ENCODE measurements at regions not wholly inside any gene's neighbourhood (a gene's known extent, or its start where the extent isn't known, plus 50 kb on each side); places are given as distances from the start of the nearest gene placed in this dataset.

- Histone ChIP-seq H3K4me1 (peaks cover 23% of the 10 kb centered on the region), H3K4me3 (no peak overlapping the region), H3K9me3 (replicated peaks) (no peaks in the 10 kb centered on the region), H3K27ac (replicated peaks) (no peak overlapping the region), H3K27me3 (ENCODE audit: low read depth) (no peaks in the 10 kb centered on the region), H3K36me3 (no peaks in the 10 kb centered on the region)
- no peak for DNase-seq
- intact Hi-C loops (cut with micrococcal nuclease) = no loop called here
- no peak for TF ChIP-seq CTCF (IDR thresholded peaks at IDR 0.05; ENCODE audit: borderline replicate concordance)
These were observed 318.9 kb upstream of the ZMIZ1 start for GRCh38 chr10:78749898-78750297.

- H3K27ac ChIP-seq (replicated peaks) = no peak overlapping the region
- TF ChIP-seq CTCF (IDR thresholded peaks at IDR 0.05; ENCODE audit: borderline replicate concordance) = no peak
- H3K4me1 ChIP-seq = peaks cover 18% of the 10 kb centered on the region
- no peaks in the 10 kb centered on the region for H3K36me3 ChIP-seq
- intact Hi-C loops (cut with micrococcal nuclease) = no loop called here
- H3K4me3 ChIP-seq = no peak overlapping the region
- no peak for DNase-seq
- H3K9me3 ChIP-seq (replicated peaks) = no peaks in the 10 kb centered on the region
- H3K27me3 ChIP-seq (ENCODE audit: low read depth) = no peaks in the 10 kb centered on the region
These were observed 318.3 kb upstream of the ZMIZ1 start for GRCh38 chr10:78750418-78750817.

GRCh38 chr10:78751716-78752115, 317.1 kb upstream of the ZMIZ1 start:
- Histone ChIP-seq H3K36me3 (no peaks in the 10 kb centered on the region), H3K27ac (replicated peaks) (no peak overlapping the region), H3K9me3 (replicated peaks) (no peaks in the 10 kb centered on the region), H3K27me3 (ENCODE audit: low read depth) (no peaks in the 10 kb centered on the region), H3K4me3 (no peak overlapping the region), H3K4me1 (peaks cover 15% of the 10 kb centered on the region)
- no peak for TF ChIP-seq CTCF (IDR thresholded peaks at IDR 0.05; ENCODE audit: borderline replicate concordance)
- intact Hi-C loops (cut with micrococcal nuclease) = no loop called here
- no peak for DNase-seq

GRCh38 chr10:78752221-78752620, 316.5 kb upstream of the ZMIZ1 start:
- DNase-seq = no peak
- Histone ChIP-seq H3K4me3 (no peak overlapping the region), H3K9me3 (replicated peaks) (no peaks in the 10 kb centered on the region), H3K36me3 (no peaks in the 10 kb centered on the region), H3K27me3 (ENCODE audit: low read depth) (no peaks in the 10 kb centered on the region), H3K4me1 (peaks cover 17% of the 10 kb centered on the region), H3K27ac (replicated peaks) (no peak overlapping the region)
- intact Hi-C loops (cut with micrococcal nuclease) = no loop called here
- no peak for TF ChIP-seq CTCF (IDR thresholded peaks at IDR 0.05; ENCODE audit: borderline replicate concordance)

- Histone ChIP-seq H3K27ac (replicated peaks) (no peak overlapping the region), H3K36me3 (no peaks in the 10 kb centered on the region), H3K9me3 (replicated peaks) (no peaks in the 10 kb centered on the region), H3K4me1 (peaks cover 18% of the 10 kb centered on the region), H3K27me3 (ENCODE audit: low read depth) (no peaks in the 10 kb centered on the region), H3K4me3 (no peak overlapping the region)
- TF ChIP-seq CTCF (IDR thresholded peaks at IDR 0.05; ENCODE audit: borderline replicate concordance) = no peak
- intact Hi-C loops (cut with micrococcal nuclease) = no loop called here
- DNase-seq = no peak
These were observed 316.1 kb upstream of the ZMIZ1 start for GRCh38 chr10:78752708-78753107.
